ENCODE measurements at regions not wholly inside any gene's neighbourhood (a gene's known extent, or its start where the extent isn't known, plus 50 kb on each side); places are given as distances from the start of the nearest gene placed in this dataset.

DNA sequence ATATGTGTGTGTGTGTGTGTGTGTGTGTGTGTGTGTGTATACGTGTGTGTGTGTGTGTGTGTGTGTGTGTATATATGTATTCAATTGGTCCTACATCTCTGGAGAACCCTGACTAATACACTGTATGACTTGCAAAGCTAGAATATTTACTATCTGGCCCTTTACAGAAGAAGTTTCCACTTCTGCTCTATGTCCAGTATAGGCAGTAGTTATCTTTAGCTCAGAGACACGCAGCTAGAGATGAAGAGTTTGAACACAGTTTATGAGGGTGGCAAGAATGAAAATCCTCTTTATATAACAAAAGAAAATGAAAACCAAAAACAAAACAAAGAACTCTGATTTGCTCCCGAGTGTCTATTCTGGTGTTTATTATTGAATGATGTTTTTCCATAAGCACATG lies 201.2 kb downstream of the ASB1 start:
- TF ChIP-seq ZNF274 (IDR thresholded peaks at IDR 0.05; ENCODE audit: low read depth, low read length) (no peak), YY1 (IDR thresholded peaks at IDR 0.05; ENCODE audit: insufficient read depth, insufficient read length) (no peak)

Measured in NT2/D1 (cell line).